Body of pancreas (tissue), 4 donors: ENCODE measurements at regions not wholly inside any gene's neighbourhood (a gene's known extent, or its start where the extent isn't known, plus 50 kb on each side); places are given as distances from the start of the nearest gene placed in this dataset.

Experiments
- POLR2A ChIP-seq, 3 donors: fragments of 450-650 bp; IDR thresholded peaks; one replicate each; pipeline ENCODE4 v1.6.1; 2016; ENCODE audit warnings: antibody characterized with exemption in 3 of 3, mild to moderate bottlenecking in 2 of 3
- TF ChIP-seq, protein P1 (sequence below), 7 experiments: fragments of 450-650 bp in 4 of 7; fragments of 200-600 bp in 3 of 7; sonication (generic) in 3 of 7; IDR thresholded peaks; one replicate each; pipeline ENCODE4 v1.5.1; 2016 to 2019; ENCODE audit warnings: antibody characterized with exemption in 7 of 7

DNA sequence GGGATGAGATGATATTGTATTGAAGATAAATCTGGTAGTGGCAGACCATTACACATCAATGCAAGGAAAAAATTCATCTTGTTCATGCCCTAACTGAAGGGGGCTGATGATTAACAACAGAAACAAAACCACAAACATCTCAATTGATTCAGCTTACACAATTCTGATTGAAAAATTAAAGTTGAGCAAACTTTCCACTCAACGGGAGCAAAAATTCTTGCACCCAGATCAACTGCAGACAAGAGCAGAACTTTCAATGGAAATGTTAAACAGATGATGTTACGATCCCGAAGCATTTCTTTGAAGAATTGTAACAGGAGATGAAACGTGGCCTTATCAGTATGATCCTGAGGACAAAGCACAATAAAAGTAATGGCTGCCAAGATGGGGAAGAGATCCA is 172.4 kb upstream of the SOX5 start:
- TF ChIP-seq, protein P1, sequence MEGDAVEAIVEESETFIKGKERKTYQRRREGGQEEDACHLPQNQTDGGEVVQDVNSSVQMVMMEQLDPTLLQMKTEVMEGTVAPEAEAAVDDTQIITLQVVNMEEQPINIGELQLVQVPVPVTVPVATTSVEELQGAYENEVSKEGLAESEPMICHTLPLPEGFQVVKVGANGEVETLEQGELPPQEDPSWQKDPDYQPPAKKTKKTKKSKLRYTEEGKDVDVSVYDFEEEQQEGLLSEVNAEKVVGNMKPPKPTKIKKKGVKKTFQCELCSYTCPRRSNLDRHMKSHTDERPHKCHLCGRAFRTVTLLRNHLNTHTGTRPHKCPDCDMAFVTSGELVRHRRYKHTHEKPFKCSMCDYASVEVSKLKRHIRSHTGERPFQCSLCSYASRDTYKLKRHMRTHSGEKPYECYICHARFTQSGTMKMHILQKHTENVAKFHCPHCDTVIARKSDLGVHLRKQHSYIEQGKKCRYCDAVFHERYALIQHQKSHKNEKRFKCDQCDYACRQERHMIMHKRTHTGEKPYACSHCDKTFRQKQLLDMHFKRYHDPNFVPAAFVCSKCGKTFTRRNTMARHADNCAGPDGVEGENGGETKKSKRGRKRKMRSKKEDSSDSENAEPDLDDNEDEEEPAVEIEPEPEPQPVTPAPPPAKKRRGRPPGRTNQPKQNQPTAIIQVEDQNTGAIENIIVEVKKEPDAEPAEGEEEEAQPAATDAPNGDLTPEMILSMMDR (IDR thresholded peaks at IDR 0.05) = no peak
- no peak for TF ChIP-seq POLR2A (IDR thresholded peaks at IDR 0.05)
